Pulmonary artery endothelial cell (primary cell): ENCODE measurements at regions not wholly inside any gene's neighbourhood (a gene's known extent, or its start where the extent isn't known, plus 50 kb on each side); places are given as distances from the start of the nearest gene placed in this dataset.

Experiments used
- DNase-seq: peaks from one replicate; pipeline ENCODE4 v3.0.0-alpha.2; 2011; ENCODE audit warnings: low read depth, low spot score

DNA sequence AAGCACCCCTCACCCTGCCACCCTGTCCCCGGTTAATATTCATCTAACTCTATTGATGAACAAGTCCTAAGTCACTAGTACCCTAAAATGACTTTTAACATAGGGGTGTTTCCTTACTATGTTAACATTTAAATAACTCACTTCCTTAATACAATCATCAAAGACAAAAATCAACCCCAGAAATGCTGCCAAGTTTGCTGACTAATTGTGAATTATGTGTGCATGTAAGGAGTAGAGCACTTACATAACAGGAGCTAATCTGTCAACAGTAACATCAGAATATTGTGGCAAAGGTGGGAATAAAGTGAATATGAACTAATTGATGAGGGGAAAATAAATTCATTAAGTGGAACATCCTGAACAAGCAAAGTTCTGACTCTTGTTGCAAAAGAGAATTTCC, 81.4 kb upstream of the ERBB4 start:
- DNase-seq = no peak

DNA sequence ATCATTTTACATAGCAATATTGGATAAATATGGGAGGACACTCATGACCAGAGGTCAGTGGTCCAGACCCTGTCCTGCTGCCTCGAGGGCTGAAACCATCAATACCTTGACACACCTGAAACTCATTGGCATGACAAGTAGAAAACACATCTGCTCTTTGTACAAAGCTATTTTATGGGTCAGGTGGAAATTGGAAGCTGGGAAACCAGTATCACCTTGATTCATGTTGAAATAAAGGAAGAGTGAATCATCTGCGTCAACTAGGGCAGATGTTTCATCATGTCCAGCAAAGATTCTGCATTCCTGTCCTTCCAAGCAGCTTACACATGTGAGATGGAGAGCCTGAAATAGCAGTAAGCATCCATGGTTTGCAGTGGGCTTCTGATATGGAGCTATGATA, 80.0 kb upstream of the ERBB4 start:
- no peak for DNase-seq

DNA sequence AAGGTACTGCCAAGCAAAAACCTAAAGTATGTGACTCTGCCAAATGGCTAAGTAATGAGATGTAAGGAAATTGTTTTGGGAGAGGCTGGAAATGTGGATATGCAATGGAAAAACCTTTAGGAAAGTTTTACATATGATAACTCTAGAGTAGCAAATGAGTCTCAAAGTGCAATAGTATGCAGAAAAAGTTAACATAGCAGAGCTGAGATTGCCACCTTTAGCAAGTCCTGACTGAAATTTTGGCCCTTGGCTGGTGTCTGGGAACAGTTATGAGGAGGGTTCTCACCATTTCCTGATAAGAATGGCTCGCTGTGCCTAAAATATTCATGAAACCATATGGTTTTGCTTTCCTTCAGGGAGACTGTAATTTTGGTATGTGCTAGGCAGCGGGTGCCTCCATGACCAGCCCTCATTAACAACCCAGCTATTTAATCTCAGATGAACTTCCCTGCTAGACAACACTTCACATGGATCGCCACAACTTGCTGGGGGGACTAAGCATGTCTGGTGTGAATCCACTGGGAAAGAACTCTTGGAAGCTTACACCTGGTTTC, 72.3 kb upstream of the ERBB4 start:
- DNase-seq = no peak

DNA sequence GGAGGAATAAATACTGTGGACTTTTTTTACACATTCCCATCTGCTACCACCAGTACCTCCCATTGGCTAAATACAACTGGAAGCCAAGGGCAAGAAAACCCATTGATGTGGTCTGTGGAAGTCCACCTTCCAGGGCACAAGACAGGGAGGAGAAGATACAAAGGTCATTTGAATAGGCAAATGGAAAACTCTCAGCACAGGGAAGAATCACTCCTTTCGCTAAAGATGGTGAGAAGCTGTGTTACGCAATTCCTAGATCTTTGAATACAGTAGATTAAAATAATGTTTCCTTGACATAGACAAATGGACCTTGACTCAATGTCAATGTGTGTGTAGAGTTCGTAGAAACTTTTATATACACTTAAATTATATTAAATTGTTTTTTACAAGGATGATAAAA, 70.9 kb upstream of the ERBB4 start:
- DNase-seq = no peak

DNA sequence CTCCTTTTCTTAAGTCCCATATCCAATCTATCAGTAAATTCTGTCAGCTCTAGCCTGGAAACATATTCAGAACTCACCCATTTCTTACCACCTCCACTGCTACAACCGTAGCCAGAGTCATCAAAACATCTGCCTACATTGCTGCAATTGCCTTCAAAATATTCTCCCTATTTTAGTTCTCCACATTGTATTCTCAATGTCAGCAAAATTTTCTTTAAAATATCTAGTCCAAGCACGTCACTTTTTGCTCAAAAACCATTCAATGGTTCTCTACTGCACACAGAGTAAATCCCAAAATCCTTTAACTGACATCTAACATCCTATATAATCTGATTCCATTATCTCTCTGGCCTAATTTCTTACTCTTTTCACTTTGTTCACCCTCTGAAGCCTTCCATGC, 68.5 kb upstream of the ERBB4 start:
- DNase-seq = no peak

DNA sequence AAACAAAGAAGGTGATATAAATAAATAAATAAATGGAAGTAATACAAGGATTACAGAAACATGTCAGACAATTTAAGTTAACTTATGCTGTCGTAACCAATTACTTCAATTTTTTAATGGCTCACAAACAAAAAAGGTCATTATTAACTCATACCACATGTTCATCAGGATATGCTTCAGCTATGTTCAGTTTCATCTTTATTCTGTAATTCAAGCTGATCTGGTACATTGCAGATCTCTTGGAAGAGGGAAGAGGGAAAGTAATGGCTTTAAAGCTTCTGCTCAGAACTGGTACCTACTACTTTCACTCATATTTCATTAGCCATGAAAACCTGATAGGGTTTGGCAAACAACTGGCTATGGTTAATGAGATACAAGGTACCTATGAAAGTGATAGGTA, 67.6 kb upstream of the ERBB4 start:
- no peak for DNase-seq

DNA sequence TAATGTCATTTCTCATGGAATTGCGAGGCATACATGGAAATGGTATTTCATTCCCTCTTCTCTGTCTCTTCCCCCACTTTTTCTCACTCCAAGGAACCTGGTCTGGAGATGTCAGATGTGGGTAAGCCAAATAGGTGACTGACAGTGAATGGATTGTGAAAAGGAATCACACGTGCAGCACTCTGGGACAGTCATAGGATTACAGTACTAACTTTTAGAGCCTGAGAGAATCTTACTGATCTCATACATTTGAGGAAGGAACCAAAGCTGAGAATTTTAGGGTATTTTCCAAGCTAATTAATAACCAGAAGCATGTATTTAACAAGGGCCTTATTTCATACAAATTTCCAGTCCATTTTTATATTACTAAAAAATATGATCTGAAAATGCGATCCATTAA, 58.1 kb upstream of the ERBB4 start:
- no peak for DNase-seq

DNA sequence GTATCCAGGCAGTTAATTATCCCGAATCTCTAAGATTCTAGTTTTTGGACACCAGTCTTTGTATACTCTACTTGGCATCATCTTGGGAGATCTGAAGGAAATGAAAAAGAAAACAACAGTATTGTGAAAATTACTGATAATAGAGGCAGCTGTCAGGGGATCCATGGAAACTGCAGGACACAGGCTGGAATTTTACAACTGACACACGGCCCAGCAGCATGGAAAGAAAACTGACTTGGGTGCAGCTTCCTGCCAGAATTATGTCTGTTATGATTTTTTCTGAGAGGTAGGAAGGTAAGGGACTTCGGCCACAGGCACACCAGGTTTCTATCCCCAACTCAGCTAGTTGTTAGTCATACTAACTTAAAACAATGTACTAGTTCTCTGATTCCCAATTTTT, 57.7 kb upstream of the ERBB4 start:
- DNase-seq = no peak

DNA sequence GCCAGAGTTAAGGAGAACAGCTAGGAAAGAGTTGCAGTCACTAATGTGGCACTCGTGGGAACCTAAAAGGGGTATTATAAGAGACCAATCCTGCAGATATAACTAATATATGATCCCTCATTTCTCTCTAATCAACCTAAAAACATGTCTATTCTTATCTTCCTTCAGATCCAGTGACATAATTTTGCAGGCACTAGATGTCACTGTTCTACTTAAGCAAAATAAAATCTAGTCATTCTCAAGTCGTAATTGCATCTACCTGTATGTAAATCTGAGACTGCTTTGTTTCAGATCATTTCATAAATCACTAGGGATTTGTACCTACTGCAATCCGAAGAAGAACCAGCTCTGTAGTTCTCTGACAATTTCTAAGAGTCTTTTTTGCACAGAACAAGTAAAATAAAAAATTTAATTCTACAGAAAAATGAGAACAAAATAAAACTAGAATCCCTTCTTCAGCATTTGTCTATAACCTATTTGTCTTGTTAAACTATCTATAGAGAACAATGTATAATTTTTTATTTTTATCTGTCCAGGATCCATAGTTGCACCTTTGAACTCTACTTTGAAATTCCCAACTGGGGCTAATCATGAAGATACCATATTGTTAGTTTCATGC, 56.5 kb upstream of the ERBB4 start:
- DNase-seq = no peak

DNA sequence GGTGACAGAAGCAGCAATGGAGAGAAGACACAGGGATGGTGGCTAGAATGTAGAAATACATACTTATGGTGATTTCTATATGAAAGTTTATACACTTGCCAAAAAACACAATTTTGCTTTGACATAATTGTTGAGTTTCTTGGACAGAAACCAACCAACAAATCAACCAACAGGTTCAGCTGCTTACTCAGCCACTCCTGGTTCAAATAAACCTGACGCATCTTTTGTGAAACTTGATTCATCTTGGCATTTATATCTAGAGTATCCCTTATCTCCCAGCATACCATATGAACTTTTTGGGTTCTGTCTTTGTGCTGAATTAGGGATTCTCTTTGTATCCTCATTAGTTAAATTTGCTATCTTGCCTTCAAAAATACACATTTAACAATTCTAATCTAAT, 54.1 kb upstream of the ERBB4 start:
- no peak for DNase-seq
